Loucy (cell line): ENCODE measurements at regions not wholly inside any gene's neighbourhood (a gene's known extent, or its start where the extent isn't known, plus 50 kb on each side); places are given as distances from the start of the nearest gene placed in this dataset.

Experiments used
- H2AFZ ChIP-seq: fragments of 200-600 bp; sonication (generic); 2 replicates; pipeline ENCODE4 v1.6.0; 2016; ENCODE audit warnings: antibody characterized with exemption, mild to moderate bottlenecking, low read length, moderate library complexity
- H3F3A ChIP-seq: fragments of 200-600 bp; 2 replicates; pipeline ENCODE4 v1.6.0; 2016; ENCODE audit warnings: antibody characterized with exemption, low read depth, mild to moderate bottlenecking
- H3K27me3 ChIP-seq: fragments of 200-600 bp; sonication (generic); 2 replicates; pipeline ENCODE4 v1.6.1; 2014; ENCODE audit warnings: low read length, mild to moderate bottlenecking; ENCODE audit not compliant: insufficient read depth, poor library complexity, severe bottlenecking
- H3K36me3 ChIP-seq: fragments of 200-600 bp; sonication (generic); 2 replicates; pipeline ENCODE4 v1.6.1; 2016; ENCODE audit warnings: low read length; ENCODE audit not compliant: insufficient read depth
- H3K4me1 ChIP-seq: fragments of 200-600 bp; sonication (generic); 2 replicates; pipeline ENCODE4 v1.5.1; 2014; ENCODE audit warnings: low read length, mild to moderate bottlenecking; ENCODE audit not compliant: insufficient read depth, poor library complexity, severe bottlenecking
- H3K4me2 ChIP-seq: fragments of 200-600 bp; sonication (generic); 2 replicates; pipeline ENCODE4 v1.6.0; 2014; ENCODE audit warnings: antibody characterized with exemption, low read length, low read depth, mild to moderate bottlenecking; ENCODE audit not compliant: poor library complexity, severe bottlenecking
- H3K4me3 ChIP-seq: fragments of 200-600 bp; sonication (generic); 2 replicates; pipeline ENCODE4 v1.5.1; 2014; ENCODE audit warnings: low read length, mild to moderate bottlenecking, mixed read lengths; ENCODE audit not compliant: poor library complexity, severe bottlenecking
- H3K79me2 ChIP-seq: fragments of 200-600 bp; sonication (generic); 2 replicates; pipeline ENCODE4 v1.6.1; 2014; ENCODE audit warnings: low read length; ENCODE audit not compliant: insufficient read depth
- H3K9ac ChIP-seq: fragments of 200-600 bp; sonication (generic); 2 replicates; pipeline ENCODE4 v1.6.0; 2014; ENCODE audit warnings: mild to moderate bottlenecking, low read depth, low read length, moderate library complexity; ENCODE audit not compliant: poor library complexity, severe bottlenecking
- H3K9me2 ChIP-seq: fragments of 200-600 bp; sonication (generic); replicated peaks from 2 replicates; pipeline ENCODE4 v1.6.1; 2016; ENCODE audit warnings: low read depth, low read length, mixed read lengths
- H3K9me3 ChIP-seq: fragments of 200-600 bp; sonication (generic); 2 replicates; pipeline ENCODE4 v1.6.1; 2014; ENCODE audit warnings: mild to moderate bottlenecking, antibody characterized with exemption, low read length, low read depth; ENCODE audit not compliant: insufficient read depth
- H4K20me1 ChIP-seq: fragments of 200-600 bp; sonication (generic); 2 replicates; pipeline ENCODE4 v1.6.0; 2014; ENCODE audit warnings: antibody characterized with exemption, low read length, mild to moderate bottlenecking; ENCODE audit not compliant: insufficient read depth, poor library complexity, severe bottlenecking
- CTCF ChIP-seq: fragments of 200-600 bp; sonication (generic); conservative IDR thresholded peaks from 2 replicates; pipeline ENCODE4 v1.5.1; 2014; ENCODE audit warnings: mild to moderate bottlenecking, antibody characterized with exemption, low read length
- EZH2phosphoT487 ChIP-seq: fragments of 200-600 bp; IDR thresholded peaks from 2 replicates; pipeline ENCODE4 v1.6.1; 2018; ENCODE audit warnings: antibody characterized with exemption, mild to moderate bottlenecking, moderate library complexity, borderline replicate concordance

GRCh38 chr2:226317970-226318369, 481.6 kb downstream of the IRS1 start:
- H3K9me3 ChIP-seq = no peaks in the 10 kb centered on the region
- TF ChIP-seq CTCF (no peak), EZH2phosphoT487 (no peak)

GRCh38 chr2:226313060-226313459, 486.6 kb downstream of the IRS1 start:
- TF ChIP-seq CTCF (no peak), EZH2phosphoT487 (no peak)
- Histone ChIP-seq H3K4me1 (no peaks in the 10 kb centered on the region), H3F3A (no peaks in the 10 kb centered on the region), H3K4me2 (no peak overlapping the region), H3K27me3 (no peaks in the 10 kb centered on the region), H3K9me3 (no peaks in the 10 kb centered on the region), H4K20me1 (no peaks in the 10 kb centered on the region), H3K79me2 (no peaks in the 10 kb centered on the region), H3K9ac (no peak overlapping the region), H3K9me2 (no peaks in the 10 kb centered on the region), H3K4me3 (no peak overlapping the region), H3K36me3 (no peaks in the 10 kb centered on the region), H2AFZ (no peak overlapping the region)

More at GRCh38 chr2:226317970-226318369, 481.6 kb downstream of the IRS1 start:
- no peaks in the 10 kb centered on the region for H3K79me2 ChIP-seq
- no peak overlapping the region for H3K9ac ChIP-seq
- H3K9me2 ChIP-seq = 0 out of 2 replicates have a peak, but pooled peaks cover 5% of the 10 kb centered on the region
- no peak overlapping the region for H3K4me2 ChIP-seq
- no peaks in the 10 kb centered on the region for H3F3A ChIP-seq
- no peaks in the 10 kb centered on the region for H4K20me1 ChIP-seq
- no peak overlapping the region for H3K4me3 ChIP-seq
- H3K27me3 ChIP-seq = no peaks in the 10 kb centered on the region
- no peaks in the 10 kb centered on the region for H3K36me3 ChIP-seq
- no peak overlapping the region for H2AFZ ChIP-seq
- no peaks in the 10 kb centered on the region for H3K4me1 ChIP-seq

- Histone ChIP-seq H3K9me2 (no peaks in the 10 kb centered on the region), H3K79me2 (no peaks in the 10 kb centered on the region), H3K4me2 (no peak overlapping the region), H3K9ac (no peak overlapping the region), H3F3A (no peaks in the 10 kb centered on the region), H3K4me1 (no peaks in the 10 kb centered on the region), H3K4me3 (no peak overlapping the region), H4K20me1 (no peaks in the 10 kb centered on the region), H3K9me3 (no peaks in the 10 kb centered on the region), H3K36me3 (no peaks in the 10 kb centered on the region), H2AFZ (no peak overlapping the region), H3K27me3 (no peaks in the 10 kb centered on the region)
- no peak for TF ChIP-seq EZH2phosphoT487
- TF ChIP-seq CTCF = no peak
These were observed 487.5 kb downstream of the IRS1 start for GRCh38 chr2:226312155-226312554.
